GM12864 (cell line): ENCODE measurements at regions not wholly inside any gene's neighbourhood (a gene's known extent, or its start where the extent isn't known, plus 50 kb on each side); places are given as distances from the start of the nearest gene placed in this dataset.
"Not testable (repeated sequence)": the region's sequence is repeated elsewhere in the genome, so short reads cannot be mapped to it uniquely, and the experiment has no call there.

Source experiments
- DNase-seq: peaks from one replicate; pipeline ENCODE4 v3.0.0-alpha.2; 2011; ENCODE audit warnings: low read depth
- H3K4me3 ChIP-seq: 2 replicates; pipeline ENCODE4 v1.5.1; 2011; ENCODE audit warnings: mild to moderate bottlenecking, low read depth, low read length, control low read depth
- CTCF ChIP-seq: IDR thresholded peaks from 2 replicates; pipeline ENCODE4 v1.5.1; 2011; ENCODE audit warnings: low read depth, mild to moderate bottlenecking, moderate library complexity, low read length, control low read depth, inconsistent platforms; ENCODE audit errors: missing control alignments

GRCh38 chr6:86122086-86122485, 479.4 kb upstream of the SYNCRIP start:
- no peak for TF ChIP-seq CTCF
- no peak overlapping the region for H3K4me3 ChIP-seq
- no peak for DNase-seq

- no peak for DNase-seq
- TF ChIP-seq CTCF: no peak
- no peak overlapping the region for H3K4me3 ChIP-seq
Measured at GRCh38 chr6:86118271-86118670, 475.6 kb upstream of the SYNCRIP start.

GRCh38 chr6:86107985-86108384, 465.3 kb upstream of the SYNCRIP start:
- no peak for DNase-seq
- TF ChIP-seq CTCF: no peak
- no peak overlapping the region for H3K4me3 ChIP-seq

GRCh38 chr6:86087954-86088353, 445.3 kb upstream of the SYNCRIP start:
- H3K4me3 ChIP-seq: no peak overlapping the region

GRCh38 chr6:86079938-86080337, 437.3 kb upstream of the SYNCRIP start:
- no peak for DNase-seq
- no peak for TF ChIP-seq CTCF
- no peak overlapping the region for H3K4me3 ChIP-seq

More at GRCh38 chr6:86087954-86088353, 445.3 kb upstream of the SYNCRIP start:
- DNase-seq: no peak
- no peak for TF ChIP-seq CTCF

GRCh38 chr6:86070151-86070550, 427.5 kb upstream of the SYNCRIP start:
- DNase-seq: no peak
- no peak for TF ChIP-seq CTCF
- H3K4me3 ChIP-seq: no peak overlapping the region

- not testable (repeated sequence) for H3K4me3 ChIP-seq
Measured at GRCh38 chr6:86065002-86065401, 422.3 kb upstream of the SYNCRIP start.

GRCh38 chr6:86057293-86057980, 414.8 kb upstream of the SYNCRIP start:
- not testable (repeated sequence) for DNase-seq, H3K4me3 ChIP-seq

More at GRCh38 chr6:86065002-86065401, 422.3 kb upstream of the SYNCRIP start:
- not testable (repeated sequence) for DNase-seq
